Astrocyte (in vitro differentiated cells and primary cell): ENCODE measurements at regions not wholly inside any gene's neighbourhood (a gene's known extent, or its start where the extent isn't known, plus 50 kb on each side); places are given as distances from the start of the nearest gene placed in this dataset.

ENCODE experiments used
- CTCF ChIP-seq: IDR thresholded peaks from 2 replicates; pipeline ENCODE4 v1.5.1; 2011; ENCODE audit warnings: low read depth, mild to moderate bottlenecking, inconsistent platforms, low read length, moderate library complexity; ENCODE audit not compliant: insufficient read depth
- EZH2 ChIP-seq: IDR thresholded peaks from 2 replicates; pipeline ENCODE4 v1.6.1; 2012; ENCODE audit warnings: mild to moderate bottlenecking, low read length, inconsistent platforms; ENCODE audit not compliant: insufficient read depth

GRCh38 chr5:143707806-143708205 lies 104.2 kb upstream of the HMHB1 start:
- TF ChIP-seq CTCF (no peak), EZH2 (no peak)
